B cell (primary cell): ENCODE measurements at regions not wholly inside any gene's neighbourhood (a gene's known extent, or its start where the extent isn't known, plus 50 kb on each side); places are given as distances from the start of the nearest gene placed in this dataset.

Experiments used
- CTCF ChIP-seq: fragments of 200-600 bp; IDR thresholded peaks from one replicate; pipeline ENCODE4 v1.8.0; 2022; ENCODE audit warnings: antibody characterized with exemption, mild to moderate bottlenecking
- EZH2 ChIP-seq: IDR thresholded peaks from 2 replicates; pipeline ENCODE4 v1.6.1; 2012; ENCODE audit warnings: borderline replicate concordance, low read depth, mild to moderate bottlenecking, moderate library complexity, low read length; ENCODE audit not compliant: insufficient read depth, poor library complexity, severe bottlenecking

GRCh38 chr9:96131825-96132224 is 170.2 kb downstream of the HSD17B3 start:
- TF ChIP-seq CTCF: no peak
- TF ChIP-seq EZH2: no peak
